H9 (cell line): ENCODE measurements at regions not wholly inside any gene's neighbourhood (a gene's known extent, or its start where the extent isn't known, plus 50 kb on each side); places are given as distances from the start of the nearest gene placed in this dataset.

Source experiments
- DNase-seq: peaks from one replicate; pipeline ENCODE4 v3.0.0-alpha.2; 2017
- H2AFZ ChIP-seq: one replicate; pipeline ENCODE4 v1.6.1; 2013; ENCODE audit warnings: mild to moderate bottlenecking, low read length, control low read depth, moderate library complexity
- H2AK5ac ChIP-seq: 2 replicates; pipeline ENCODE4 v1.6.1; 2013; ENCODE audit warnings: low read length, control low read depth, mixed read lengths; ENCODE audit not compliant: insufficient read length
- H2BK120ac ChIP-seq: one replicate; pipeline ENCODE4 v1.6.1; 2013; ENCODE audit warnings: low read depth, mild to moderate bottlenecking, low read length, control low read depth, inconsistent platforms; ENCODE audit not compliant: poor library complexity, severe bottlenecking
- H2BK12ac ChIP-seq: 2 replicates; pipeline ENCODE4 v1.6.1; 2013; ENCODE audit warnings: low read length, control low read depth, mixed read lengths, low read depth; ENCODE audit not compliant: insufficient read length
- H2BK15ac ChIP-seq: 2 replicates; pipeline ENCODE4 v1.6.1; 2013; ENCODE audit warnings: low read depth, low read length, control low read depth
- H2BK20ac ChIP-seq: one replicate; pipeline ENCODE4 v1.6.1; 2013; ENCODE audit warnings: low read depth, mild to moderate bottlenecking, low read length, control low read depth, inconsistent platforms; ENCODE audit not compliant: poor library complexity, severe bottlenecking
- H2BK5ac ChIP-seq: 2 replicates; pipeline ENCODE4 v1.6.1; 2013; ENCODE audit warnings: low read length, control low read depth, mixed read lengths; ENCODE audit not compliant: insufficient read length
- H3K14ac ChIP-seq: 2 replicates; pipeline ENCODE4 v1.6.1; 2013; ENCODE audit warnings: low read length, control low read depth; ENCODE audit not compliant: insufficient read depth
- H3K18ac ChIP-seq: 2 replicates; pipeline ENCODE4 v1.6.1; 2013; ENCODE audit warnings: low read depth, mild to moderate bottlenecking, mixed read lengths, low read length, control low read depth; ENCODE audit not compliant: insufficient read length
- H3K23ac ChIP-seq: 2 replicates; pipeline ENCODE4 v1.6.1; 2013; ENCODE audit warnings: low read length, control low read depth, mixed read lengths, low read depth; ENCODE audit not compliant: insufficient read length
- H3K23me2 ChIP-seq: 2 replicates; pipeline ENCODE4 v1.6.1; 2013; ENCODE audit warnings: low read depth, mild to moderate bottlenecking, mixed read lengths, low read length, control low read depth; ENCODE audit not compliant: insufficient read length, poor library complexity, severe bottlenecking
- H3K27ac ChIP-seq: 2 replicates; pipeline ENCODE4 v1.5.1; 2013; ENCODE audit warnings: low read length, control low read depth, mixed read lengths, low read depth; ENCODE audit not compliant: insufficient read length
- H3K27me3 ChIP-seq: 2 replicates; pipeline ENCODE4 v1.6.1; 2013; ENCODE audit warnings: low read length, control low read depth, inconsistent platforms; ENCODE audit not compliant: insufficient read depth
- H3K4ac ChIP-seq: 2 replicates; pipeline ENCODE4 v1.6.1; 2013; ENCODE audit warnings: low read depth, mild to moderate bottlenecking, control low read depth, inconsistent platforms, low read length, moderate library complexity
- H3K4me1 ChIP-seq: 2 replicates; pipeline ENCODE4 v1.6.1; 2013; ENCODE audit warnings: low read length, control low read depth, inconsistent platforms; ENCODE audit not compliant: insufficient read depth
- H3K4me2 ChIP-seq: 2 replicates; pipeline ENCODE4 v1.6.1; 2013; ENCODE audit warnings: low read length, control low read depth, mixed read lengths; ENCODE audit not compliant: insufficient read length, insufficient read depth
- H3K56ac ChIP-seq: 2 replicates; pipeline ENCODE4 v1.6.1; 2013; ENCODE audit warnings: low read depth, mild to moderate bottlenecking, mixed read lengths, low read length, control low read depth; ENCODE audit not compliant: insufficient read length
- H3K79me1 ChIP-seq: 2 replicates; pipeline ENCODE4 v1.6.1; 2013; ENCODE audit warnings: low read depth, mild to moderate bottlenecking, moderate library complexity, low read length, control low read depth, inconsistent platforms; ENCODE audit not compliant: insufficient read depth, poor library complexity, severe bottlenecking
- H3K79me2 ChIP-seq: 2 replicates; pipeline ENCODE4 v1.6.1; 2013; ENCODE audit warnings: low read length, control low read depth, inconsistent platforms; ENCODE audit not compliant: insufficient read depth
- H3K9ac ChIP-seq: 2 replicates; pipeline ENCODE4 v1.6.1; 2013; ENCODE audit warnings: low read length, control low read depth, mixed read lengths; ENCODE audit not compliant: insufficient read length; ENCODE audit errors: extremely low read depth
- H3K9me3 ChIP-seq: one replicate; pipeline ENCODE4 v1.6.1; 2013; ENCODE audit warnings: low read depth, low read length, inconsistent platforms; ENCODE audit not compliant: control insufficient read depth
- H3T11ph ChIP-seq: one replicate; pipeline ENCODE4 v1.6.1; 2013; ENCODE audit warnings: mild to moderate bottlenecking, low read length, control low read depth, inconsistent platforms
- H4K20me1 ChIP-seq: one replicate; pipeline ENCODE4 v1.6.1; 2013; ENCODE audit not compliant: control insufficient read depth, insufficient read length, insufficient read depth
- H4K5ac ChIP-seq: 2 replicates; pipeline ENCODE4 v1.6.1; 2013; ENCODE audit warnings: low read depth, mild to moderate bottlenecking, mixed read lengths, low read length, control low read depth; ENCODE audit not compliant: insufficient read length
- H4K8ac ChIP-seq: replicated peaks from 2 replicates; pipeline ENCODE4 v1.6.1; 2013; ENCODE audit warnings: low read length, control low read depth, mixed read lengths, low read depth; ENCODE audit not compliant: insufficient read length
- H4K91ac ChIP-seq: 2 replicates; pipeline ENCODE4 v1.6.1; 2013; ENCODE audit warnings: low read depth, mild to moderate bottlenecking, moderate library complexity, mixed read lengths, low read length, control low read depth; ENCODE audit not compliant: insufficient read length
- H3K27ac Mint-ChIP-seq, 3 experiments: 2 replicates in 2 of 3; 3 replicates in 1 of 3; pipeline ENCODE4 v1.8.0; 2020 to 2021; ENCODE audit warnings: mixed read lengths in 3 of 3, mild to moderate bottlenecking in 1 of 3, moderate library complexity in 1 of 3
- H3K27me3 Mint-ChIP-seq: 2 replicates; pipeline ENCODE4 v1.8.0; 2021; ENCODE audit warnings: low read depth, mild to moderate bottlenecking, moderate library complexity, mixed read lengths
- H3K36me3 Mint-ChIP-seq, 3 experiments: 2 replicates in 2 of 3; 3 replicates in 1 of 3; pipeline ENCODE4 v1.8.0; 2020 to 2021; ENCODE audit warnings: low read depth in 3 of 3, mixed read lengths in 3 of 3; ENCODE audit not compliant: insufficient read depth in 1 of 3
- H3K4me1 Mint-ChIP-seq, 2 experiments: 2 replicates each; pipeline ENCODE4 v1.8.0; 2020; ENCODE audit warnings: mixed read lengths in 2 of 2
- H3K4me3 Mint-ChIP-seq, 2 experiments: 2 replicates in 1 of 2; 3 replicates in 1 of 2; pipeline ENCODE4 v1.8.0; 2020 to 2021; ENCODE audit warnings: mild to moderate bottlenecking in 2 of 2, mixed read lengths in 2 of 2, moderate library complexity in 1 of 2
- H3K9me3 Mint-ChIP-seq, 2 experiments: 2 replicates in 1 of 2; 3 replicates in 1 of 2; pipeline ENCODE4 v1.8.0; 2020; ENCODE audit warnings: mild to moderate bottlenecking in 2 of 2, mixed read lengths in 2 of 2, moderate library complexity in 1 of 2
- WGBS: extraction: QIAGEN DNeasy Blood & Tissue Kit; methylation state at CpG from one replicate; pipeline ENCODE4 v1.1.7; 2013; ENCODE audit warnings: missing lambda C conversion rate, low lambda C conversion rate, mixed read lengths; ENCODE audit not compliant: insufficient read length; ENCODE audit errors: extremely low coverage; 5-methylcytosine and 5-hydroxymethylcytosine counted together
- TF ChIP-seq, protein P1 (sequence below): fragments of 200-600 bp; sonication (generic); conservative IDR thresholded peaks from 3 replicates; pipeline ENCODE4 v1.8.0; 2021; ENCODE audit warnings: antibody characterized with exemption, mild to moderate bottlenecking

DNA sequence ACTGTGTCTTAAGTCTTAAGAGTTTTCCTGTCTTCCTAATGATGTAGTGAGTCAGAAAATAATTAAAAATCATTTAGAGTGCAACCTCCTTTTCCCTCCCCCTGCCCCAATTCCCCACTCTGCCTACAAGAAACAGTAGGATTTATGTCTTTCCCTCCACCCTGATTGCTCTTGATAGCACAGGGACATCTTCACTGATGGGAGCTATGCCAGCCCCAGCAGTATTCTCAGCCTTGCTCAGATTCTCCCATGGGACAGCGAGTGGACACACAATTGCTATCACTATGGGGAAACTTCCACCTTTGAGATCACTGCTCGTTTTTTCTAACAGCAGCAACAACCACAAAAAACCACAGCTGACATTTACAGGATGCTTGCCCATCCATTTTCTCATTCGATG is 216.6 kb upstream of the PLXNA2 start:
- peaks cover 0 to 3% of the 10 kb centered on the region in 2 experiments; a peak in 1 of 5 replicates for H3K9me3 Mint-ChIP-seq
- H2AFZ ChIP-seq: no peak overlapping the region
- no peak overlapping the region for H3T11ph ChIP-seq
- peaks cover 4% of the 10 kb centered on the region in 2 experiments for H3K4me1 Mint-ChIP-seq
- no peak overlapping the region for H2AK5ac ChIP-seq
- no peak overlapping the region for H2BK20ac ChIP-seq
- no peak overlapping the region for H3K18ac ChIP-seq
- H4K5ac ChIP-seq: no peak overlapping the region
- no peak overlapping the region for H4K8ac ChIP-seq
- H3K4ac ChIP-seq: no peak overlapping the region
- no peak overlapping the region for H3K56ac ChIP-seq
- peaks cover 4% of the 10 kb centered on the region for H3K27me3 Mint-ChIP-seq
- TF ChIP-seq, protein P1, sequence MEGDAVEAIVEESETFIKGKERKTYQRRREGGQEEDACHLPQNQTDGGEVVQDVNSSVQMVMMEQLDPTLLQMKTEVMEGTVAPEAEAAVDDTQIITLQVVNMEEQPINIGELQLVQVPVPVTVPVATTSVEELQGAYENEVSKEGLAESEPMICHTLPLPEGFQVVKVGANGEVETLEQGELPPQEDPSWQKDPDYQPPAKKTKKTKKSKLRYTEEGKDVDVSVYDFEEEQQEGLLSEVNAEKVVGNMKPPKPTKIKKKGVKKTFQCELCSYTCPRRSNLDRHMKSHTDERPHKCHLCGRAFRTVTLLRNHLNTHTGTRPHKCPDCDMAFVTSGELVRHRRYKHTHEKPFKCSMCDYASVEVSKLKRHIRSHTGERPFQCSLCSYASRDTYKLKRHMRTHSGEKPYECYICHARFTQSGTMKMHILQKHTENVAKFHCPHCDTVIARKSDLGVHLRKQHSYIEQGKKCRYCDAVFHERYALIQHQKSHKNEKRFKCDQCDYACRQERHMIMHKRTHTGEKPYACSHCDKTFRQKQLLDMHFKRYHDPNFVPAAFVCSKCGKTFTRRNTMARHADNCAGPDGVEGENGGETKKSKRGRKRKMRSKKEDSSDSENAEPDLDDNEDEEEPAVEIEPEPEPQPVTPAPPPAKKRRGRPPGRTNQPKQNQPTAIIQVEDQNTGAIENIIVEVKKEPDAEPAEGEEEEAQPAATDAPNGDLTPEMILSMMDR: no peak
- H3K27me3 ChIP-seq: no peaks in the 10 kb centered on the region
- H3K36me3 Mint-ChIP-seq: no peaks in the 10 kb centered on the region
- no peak for DNase-seq
- H3K27ac Mint-ChIP-seq: no peak overlapping the region
- H3K9ac ChIP-seq: no peak overlapping the region
- no peak overlapping the region for H4K91ac ChIP-seq
- no peaks in the 10 kb centered on the region for H3K23me2 ChIP-seq
- no peaks in the 10 kb centered on the region for H3K4me1 ChIP-seq
- WGBS: no CpG with 5 or more reads among the region's 3 CpGs
- H2BK5ac ChIP-seq: no peak overlapping the region
- H3K14ac ChIP-seq: no peak overlapping the region
- no peak overlapping the region for H3K27ac ChIP-seq
- no peak overlapping the region for H2BK12ac ChIP-seq
- H2BK120ac ChIP-seq: no peak overlapping the region
- H4K20me1 ChIP-seq: no peaks in the 10 kb centered on the region
- no peaks in the 10 kb centered on the region for H3K79me2 ChIP-seq
- no peak overlapping the region for H3K23ac ChIP-seq
- no peaks in the 10 kb centered on the region for H3K79me1 ChIP-seq
- no peak overlapping the region for H2BK15ac ChIP-seq
- no peaks in the 10 kb centered on the region for H3K9me3 ChIP-seq
- no peak overlapping the region for H3K4me3 Mint-ChIP-seq
- no peak overlapping the region for H3K4me2 ChIP-seq
